ENCODE measurements at regions not wholly inside any gene's neighbourhood (a gene's known extent, or its start where the extent isn't known, plus 50 kb on each side); places are given as distances from the start of the nearest gene placed in this dataset.
"Not testable (repeated sequence)": the region's sequence is repeated elsewhere in the genome, so short reads cannot be mapped to it uniquely, and the experiment has no call there.

DNA sequence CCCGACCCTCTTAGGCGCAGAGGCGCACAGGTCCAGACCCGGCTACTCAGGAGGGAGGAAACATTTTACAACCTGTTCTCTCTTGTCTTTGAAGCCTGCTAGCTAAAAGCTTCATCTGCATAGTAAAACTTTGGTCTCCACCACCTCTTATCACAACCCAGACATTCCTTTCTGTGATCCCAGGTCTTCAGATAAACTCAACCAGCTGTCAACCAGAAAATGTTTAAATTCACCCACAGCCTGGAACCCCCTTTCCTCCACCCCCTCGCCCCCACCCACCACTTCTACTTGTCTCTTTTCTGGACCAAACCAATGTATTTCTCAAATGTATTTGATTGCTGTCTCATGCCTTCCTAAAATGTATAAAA, 169.1 kb upstream of the PRKX start:
- DNase-seq, result not testable (repeated sequence)

DNA sequence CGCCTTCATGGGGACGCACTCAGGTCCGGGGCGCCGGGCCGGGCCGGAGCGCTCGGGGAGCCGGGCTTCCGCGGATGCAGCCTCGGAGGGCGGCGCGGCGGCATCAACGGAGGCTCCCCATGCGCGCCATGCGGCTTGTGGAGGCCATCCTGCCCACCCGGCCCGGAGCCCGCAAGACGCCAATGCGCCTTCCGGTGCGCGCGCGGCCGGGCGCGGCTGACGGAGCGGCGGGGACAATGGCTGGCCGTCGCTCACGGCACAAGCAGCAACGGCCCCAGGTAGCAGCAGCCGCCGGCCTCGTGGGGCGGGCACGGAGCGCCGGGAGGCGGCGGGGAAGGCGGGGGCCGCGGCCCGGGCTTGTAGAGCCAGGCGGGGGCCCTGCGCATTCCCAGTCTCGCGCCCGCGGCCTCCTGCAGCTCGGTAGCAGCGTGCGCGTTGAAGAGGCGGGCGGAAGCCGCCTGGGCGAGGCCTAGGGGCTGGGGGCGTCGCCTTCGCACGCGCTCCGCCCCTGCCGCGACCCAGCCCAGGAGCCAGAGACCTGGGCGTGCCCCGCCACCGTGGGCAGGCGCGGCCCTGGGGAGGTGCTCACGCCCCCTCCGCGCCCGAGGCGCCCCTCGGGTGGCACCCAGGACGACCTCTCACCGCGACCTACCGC, 168.6 kb upstream of the PRKX start:
- not testable (repeated sequence) for DNase-seq

DNA sequence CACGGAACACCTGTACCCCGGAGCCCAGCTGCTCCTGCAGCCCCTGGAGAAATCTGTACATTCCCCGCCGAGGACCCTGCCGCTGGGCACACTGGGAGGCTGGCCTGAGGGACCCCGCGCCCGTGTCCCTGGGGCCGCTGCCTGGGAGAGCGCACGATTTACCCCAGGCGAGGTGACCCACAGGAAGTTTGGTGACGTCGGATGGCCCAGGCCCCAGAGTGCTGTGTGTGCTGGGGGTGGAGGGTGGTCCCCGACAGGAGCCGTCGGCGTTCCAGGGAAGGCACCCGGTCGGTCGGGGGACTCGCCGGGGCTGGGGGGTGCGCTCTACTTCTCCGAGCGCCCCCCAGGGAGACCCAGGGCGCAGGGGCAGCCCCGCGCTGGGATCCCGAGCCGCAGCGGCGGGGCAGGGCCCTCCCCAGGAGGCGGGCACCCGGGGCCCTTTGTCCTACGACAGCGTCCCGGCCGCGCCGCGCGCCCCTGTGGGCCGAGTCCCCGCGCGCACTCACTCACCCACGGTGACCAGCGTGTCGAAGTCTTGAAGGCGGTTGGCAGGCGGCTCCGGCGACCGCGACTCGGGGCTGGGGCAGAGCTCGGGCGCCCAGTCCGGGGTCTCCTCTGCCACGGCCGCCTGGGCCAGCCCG, 167.9 kb upstream of the PRKX start:
- not testable (repeated sequence) for DNase-seq

DNA sequence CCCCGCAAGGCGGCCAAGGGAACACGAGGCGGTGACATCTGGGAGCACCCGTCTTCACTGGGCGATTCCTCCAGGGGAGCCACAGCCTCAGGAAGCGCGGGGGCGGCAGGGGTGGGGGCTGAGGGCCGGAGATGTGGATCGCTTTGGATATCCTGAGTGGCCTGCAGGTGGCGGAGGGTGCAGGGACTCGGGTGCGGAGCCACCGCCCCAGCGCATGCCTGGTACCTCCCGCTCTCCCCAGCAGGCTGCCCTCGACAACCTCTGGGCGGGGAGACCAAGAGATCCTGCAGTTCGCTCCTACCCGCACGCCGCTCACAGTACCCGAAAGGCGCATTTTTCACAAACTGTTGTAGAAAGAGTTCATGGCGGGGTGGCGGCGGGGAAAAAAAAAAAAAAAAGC, 162.9 kb upstream of the PRKX start:
- not testable (repeated sequence) for DNase-seq

DNA sequence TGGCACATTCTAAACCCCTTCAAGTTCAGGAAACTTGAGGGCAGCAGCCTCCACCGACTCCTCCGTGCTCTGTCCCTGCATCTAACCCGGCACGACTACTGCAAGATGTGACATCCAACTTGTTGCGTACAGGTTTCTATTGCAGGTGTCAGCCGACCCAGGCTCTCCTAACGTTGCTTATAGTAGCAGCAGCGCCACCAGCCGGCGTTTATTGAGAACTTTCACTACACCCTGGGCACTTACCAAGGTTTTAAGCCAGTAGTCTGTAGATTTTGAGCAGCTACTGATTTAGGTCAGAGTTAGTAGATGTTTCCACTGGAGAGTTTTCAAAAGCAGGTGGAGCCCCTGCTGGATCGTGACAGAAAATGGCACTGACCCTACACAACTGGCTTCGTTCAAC, 162.2 kb upstream of the PRKX start:
- not testable (repeated sequence) for DNase-seq

DNA sequence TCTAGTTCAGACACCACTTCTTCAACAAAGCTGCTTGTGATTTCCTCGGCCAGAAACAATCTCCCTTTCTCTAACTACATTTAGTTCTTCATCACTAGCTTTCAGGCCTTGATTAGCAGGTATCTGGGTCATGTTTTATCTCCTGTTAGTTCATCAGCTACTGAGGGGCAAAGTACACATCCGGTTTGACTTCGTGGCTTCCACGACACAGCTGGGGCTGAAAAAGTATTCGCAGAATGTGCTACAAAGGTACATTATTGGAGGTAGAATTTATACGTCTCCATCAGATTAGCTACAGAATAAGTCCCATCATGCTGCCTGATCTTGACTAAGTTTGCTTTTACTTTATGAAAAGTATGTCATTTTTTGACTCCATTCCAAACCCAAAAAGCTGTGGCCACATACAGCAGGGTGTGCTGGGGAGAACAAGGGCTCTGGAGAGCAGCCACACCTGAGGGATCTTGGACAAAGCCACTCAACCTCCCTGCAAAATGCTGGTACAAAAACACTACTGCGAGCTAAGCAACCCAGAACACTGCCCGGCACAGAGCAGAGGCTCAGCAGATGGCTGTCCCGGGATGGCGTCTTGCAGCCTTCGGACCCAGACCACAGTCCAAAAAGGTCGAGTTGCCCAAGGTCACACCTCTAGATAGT, 158.9 kb upstream of the PRKX start:
- not testable (repeated sequence) for DNase-seq

DNA sequence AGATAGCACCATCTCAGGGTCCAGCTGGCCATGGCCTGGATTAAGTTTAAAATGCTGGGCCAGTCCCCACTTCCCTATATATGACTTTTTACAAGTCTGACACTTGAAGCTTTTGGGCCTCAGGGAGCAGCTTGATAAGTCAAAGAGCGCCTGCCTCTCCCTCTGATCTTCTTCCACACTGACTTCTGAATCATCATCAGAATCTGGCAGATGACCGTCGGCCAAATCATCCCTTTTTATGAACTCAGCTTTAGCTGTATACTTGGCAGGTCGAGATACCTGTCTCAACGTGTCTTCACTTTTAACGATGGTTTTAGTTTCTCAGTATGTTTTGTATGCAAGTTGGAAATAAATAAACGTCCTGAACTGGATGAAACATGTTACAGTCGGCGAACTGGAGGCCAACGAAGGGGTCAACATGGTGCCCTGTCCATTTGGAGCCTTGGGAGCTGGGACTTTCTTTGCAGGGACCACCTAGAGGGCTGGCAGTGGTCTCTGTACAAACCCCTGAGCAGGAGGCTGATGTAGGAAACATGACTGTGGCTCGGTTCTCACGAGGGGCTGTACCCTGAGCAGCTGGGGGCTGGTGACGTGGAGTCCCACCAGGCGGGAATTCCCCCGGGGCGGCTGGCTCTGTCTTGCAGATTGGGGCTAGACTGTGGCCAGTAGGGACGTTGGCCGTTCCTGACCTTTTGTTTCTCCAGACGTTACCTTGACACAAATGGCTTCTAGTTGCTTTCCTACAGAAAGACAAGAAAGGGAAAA, 153.8 kb upstream of the PRKX start:
- DNase-seq, result not testable (repeated sequence)

DNA sequence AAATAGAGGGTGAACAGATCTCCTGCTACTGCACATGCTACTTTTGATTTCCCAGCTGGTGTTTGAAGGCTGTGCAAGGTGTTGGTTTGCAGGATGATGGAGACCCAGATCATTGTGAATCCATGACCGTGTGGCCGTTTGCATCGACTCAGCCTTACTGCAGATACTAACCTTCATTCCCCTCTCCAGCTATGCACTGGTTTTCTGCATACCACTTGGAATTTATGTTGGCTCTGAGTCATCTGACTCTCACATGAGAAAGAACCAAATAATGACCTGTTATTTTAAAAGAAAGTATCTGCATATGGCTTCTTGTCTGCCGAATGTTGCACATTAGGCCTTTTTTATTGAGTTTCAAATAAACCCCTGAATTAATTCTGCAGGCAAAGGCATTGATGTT, 144.9 kb upstream of the PRKX start:
- DNase-seq, result not testable (repeated sequence)

DNA sequence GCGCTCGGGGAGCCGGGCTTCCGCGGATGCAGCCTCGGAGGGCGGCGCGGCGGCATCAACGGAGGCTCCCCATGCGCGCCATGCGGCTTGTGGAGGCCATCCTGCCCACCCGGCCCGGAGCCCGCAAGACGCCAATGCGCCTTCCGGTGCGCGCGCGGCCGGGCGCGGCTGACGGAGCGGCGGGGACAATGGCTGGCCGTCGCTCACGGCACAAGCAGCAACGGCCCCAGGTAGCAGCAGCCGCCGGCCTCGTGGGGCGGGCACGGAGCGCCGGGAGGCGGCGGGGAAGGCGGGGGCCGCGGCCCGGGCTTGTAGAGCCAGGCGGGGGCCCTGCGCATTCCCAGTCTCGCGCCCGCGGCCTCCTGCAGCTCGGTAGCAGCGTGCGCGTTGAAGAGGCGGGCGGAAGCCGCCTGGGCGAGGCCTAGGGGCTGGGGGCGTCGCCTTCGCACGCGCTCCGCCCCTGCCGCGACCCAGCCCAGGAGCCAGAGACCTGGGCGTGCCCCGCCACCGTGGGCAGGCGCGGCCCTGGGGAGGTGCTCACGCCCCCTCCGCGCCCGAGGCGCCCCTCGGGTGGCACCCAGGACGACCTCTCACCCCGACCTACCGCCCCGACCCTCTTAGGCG, 130.2 kb upstream of the PRKX start:
- DNase-seq, result not testable (repeated sequence)

DNA sequence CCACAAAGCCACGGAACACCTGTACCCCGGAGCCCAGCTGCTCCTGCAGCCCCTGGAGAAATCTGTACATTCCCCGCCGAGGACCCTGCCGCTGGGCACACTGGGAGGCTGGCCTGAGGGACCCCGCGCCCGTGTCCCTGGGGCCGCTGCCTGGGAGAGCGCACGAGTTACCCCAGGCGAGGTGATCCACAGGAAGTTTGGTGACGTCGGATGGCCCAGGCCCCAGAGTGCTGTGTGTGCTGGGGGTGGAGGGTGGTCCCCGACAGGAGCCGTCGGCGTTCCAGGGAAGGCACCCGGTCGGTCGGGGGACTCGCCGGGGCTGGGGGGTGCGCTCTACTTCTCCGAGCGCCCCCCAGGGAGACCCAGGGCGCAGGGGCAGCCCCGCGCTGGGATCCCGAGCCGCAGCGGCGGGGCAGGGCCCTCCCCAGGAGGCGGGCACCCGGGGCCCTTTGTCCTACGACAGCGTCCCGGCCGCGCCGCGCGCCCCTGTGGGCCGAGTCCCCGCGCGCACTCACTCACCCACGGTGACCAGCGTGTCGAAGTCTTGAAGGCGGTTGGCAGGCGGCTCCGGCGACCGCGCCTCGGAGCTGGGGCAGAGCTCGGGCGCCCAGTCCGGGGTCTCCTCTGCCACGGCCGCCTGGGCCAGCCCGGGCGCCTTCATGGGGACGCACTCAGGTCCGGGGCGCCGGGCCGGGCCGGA, 129.5 kb upstream of the PRKX start:
- not testable (repeated sequence) for DNase-seq

DNA sequence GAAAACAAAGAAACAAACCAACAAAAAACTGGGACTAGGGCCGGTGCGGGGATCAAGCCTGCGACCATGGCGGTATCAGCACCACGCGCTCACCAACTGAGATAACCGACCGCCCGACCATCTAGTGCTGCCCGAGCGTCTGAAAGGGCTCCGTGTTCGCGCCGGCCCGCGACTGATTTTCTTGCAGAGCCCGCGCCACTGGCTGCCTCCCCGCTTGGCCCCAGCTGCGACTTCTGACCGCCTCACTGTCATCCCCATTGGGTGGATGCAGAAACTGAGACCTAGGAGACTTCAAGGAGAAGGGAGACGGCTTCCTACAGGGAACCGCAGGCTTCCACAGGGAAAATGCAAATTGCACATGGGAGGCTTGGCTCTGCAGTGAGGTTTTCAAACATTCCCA, 125.3 kb upstream of the PRKX start:
- DNase-seq, result not testable (repeated sequence)

DNA sequence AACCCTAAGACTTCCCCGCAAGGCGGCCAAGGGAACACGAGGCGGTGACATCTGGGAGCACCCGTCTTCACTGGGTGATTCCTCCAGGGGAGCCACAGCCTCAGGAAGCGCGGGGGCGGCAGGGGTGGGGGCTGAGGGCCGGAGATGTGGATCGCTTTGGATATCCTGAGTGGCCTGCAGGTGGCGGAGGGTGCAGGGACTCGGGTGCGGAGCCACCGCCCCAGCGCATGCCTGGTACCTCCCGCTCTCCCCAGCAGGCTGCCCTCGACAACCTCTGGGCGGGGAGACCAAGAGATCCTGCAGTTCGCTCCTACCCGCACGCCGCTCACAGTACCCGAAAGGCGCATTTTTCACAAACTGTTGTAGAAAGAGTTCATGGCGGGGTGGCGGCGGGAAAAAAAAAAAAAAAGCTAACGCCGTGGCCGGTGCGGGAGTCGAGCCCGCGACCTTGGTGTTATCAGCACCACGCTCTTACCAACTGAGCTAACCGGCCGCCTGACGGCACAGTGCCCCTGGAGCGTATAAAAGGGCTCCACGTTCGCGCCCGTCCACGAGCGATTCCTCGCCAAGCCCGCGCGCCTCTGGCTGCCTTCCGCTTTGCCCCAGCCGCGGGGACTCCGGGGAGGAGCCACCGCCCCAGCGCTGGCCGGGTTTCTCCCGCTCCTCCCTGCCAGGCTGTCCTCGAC, 124.7 kb upstream of the PRKX start:
- not testable (repeated sequence) for DNase-seq

DNA sequence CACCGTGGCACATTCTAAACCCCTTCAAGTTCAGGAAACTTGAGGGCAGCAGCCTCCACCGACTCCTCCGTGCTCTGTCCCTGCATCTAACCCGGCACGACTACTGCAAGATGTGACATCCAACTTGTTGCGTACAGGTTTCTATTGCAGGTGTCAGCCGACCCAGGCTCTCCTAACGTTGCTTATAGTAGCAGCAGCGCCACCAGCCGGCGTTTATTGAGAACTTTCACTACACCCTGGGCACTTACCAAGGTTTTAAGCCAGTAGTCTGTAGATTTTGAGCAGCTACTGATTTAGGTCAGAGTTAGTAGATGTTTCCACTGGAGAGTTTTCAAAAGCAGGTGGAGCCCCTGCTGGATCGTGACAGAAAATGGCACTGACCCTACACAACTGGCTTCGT, 123.8 kb upstream of the PRKX start:
- not testable (repeated sequence) for DNase-seq

DNA sequence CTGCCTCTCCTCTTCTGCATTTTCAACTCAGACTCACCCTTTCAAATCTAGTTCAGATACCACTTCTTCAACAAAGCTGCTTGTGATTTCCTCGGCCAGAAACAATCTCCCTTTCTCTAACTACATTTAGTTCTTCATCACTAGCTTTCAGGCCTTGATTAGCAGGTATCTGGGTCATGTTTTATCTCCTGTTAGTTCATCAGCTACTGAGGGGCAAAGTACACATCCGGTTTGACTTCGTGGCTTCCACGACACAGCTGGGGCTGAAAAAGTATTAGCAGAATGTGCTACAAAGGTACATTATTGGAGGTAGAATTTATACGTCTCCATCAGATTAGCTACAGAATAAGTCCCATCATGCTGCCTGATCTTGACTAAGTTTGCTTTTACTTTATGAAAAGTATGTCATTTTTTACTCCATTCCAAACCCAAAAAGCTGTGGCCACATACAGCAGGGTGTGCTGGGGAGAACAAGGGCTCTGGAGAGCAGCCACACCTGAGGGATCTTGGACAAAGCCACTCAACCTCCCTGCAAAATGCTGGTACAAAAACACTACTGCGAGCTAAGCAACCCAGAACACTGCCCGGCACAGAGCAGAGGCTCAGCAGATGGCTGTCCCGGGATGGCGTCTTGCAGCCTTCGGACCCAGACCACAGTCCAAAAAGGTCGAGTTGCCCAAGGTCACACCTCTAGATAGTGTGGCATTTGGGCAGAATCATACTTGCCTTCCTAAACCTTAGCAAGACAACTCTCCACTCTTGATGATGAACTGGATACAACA, 120.5 kb upstream of the PRKX start:
- DNase-seq, result not testable (repeated sequence)

DNA sequence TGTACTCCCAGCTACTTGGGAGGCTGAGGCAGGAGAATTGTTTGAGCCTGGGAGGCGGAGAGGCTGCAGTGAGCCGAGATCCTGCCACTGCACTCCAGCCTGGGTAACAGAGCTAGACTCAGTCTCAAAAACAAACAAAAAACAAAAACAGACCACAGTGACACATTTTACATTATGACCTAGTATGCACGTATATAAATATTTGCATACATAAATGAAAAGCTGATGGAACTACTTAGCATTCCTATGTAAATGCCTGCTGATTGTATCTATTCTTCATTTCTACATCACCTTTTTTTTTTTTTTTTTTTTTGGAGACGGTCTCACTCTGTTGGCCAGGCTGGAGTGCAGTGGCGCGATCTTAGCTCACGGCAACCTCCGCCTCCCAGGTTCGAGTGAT, 116.6 kb upstream of the PRKX start:
- DNase-seq, result not testable (repeated sequence)

DNA sequence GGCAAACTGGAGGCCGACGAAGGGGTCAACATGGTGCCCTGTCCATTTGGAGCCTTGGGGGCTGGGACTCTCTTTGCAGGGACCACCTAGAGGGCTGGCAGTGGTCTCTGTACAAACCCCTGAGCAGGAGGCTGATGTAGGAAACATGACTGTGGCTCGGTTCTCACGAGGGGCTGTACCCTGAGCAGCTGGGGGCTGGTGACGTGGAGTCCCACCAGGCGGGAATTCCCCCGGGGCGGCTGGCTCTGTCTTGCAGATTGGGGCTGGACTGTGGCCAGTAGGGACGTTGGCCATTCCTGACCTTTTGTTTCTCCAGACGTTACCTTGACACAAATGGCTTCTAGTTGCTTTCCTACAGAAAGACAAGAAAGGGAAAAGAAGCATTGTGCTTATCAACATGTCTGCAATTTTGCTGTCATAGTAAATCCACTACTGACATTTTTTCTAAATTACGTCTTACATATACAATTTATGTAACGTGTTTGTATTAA, 115.6 kb upstream of the PRKX start:
- DNase-seq, result not testable (repeated sequence)

DNA sequence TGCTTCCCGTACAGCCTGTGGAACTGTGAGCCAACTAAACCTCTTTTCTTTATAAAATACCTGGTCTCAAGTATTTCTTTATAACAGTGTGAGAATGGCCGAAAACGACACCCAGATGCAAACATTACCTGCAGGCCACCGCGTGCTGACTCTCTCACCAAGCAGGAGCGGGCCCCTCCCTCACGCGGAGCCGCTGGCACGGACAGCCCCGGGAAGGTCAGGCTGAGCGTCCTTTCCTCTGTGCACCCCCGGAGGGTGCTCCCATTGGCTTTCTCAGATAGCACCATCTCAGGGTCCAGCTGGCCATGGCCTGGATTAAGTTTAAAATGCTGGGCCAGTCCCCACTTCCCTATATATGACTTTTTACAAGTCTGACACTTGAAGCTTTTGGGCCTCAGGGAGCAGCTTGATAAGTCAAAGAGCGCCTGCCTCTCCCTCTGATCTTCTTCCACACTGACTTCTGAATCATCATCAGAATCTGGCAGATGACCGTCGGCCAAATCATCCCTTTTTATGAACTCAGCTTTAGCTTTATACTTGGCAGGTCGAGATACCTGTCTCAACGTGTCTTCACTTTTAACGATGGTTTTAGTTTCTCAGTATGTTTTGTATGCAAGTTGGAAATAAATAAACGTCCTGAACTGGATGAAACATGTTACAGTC, 115.1 kb upstream of the PRKX start:
- DNase-seq, result not testable (repeated sequence)

DNA sequence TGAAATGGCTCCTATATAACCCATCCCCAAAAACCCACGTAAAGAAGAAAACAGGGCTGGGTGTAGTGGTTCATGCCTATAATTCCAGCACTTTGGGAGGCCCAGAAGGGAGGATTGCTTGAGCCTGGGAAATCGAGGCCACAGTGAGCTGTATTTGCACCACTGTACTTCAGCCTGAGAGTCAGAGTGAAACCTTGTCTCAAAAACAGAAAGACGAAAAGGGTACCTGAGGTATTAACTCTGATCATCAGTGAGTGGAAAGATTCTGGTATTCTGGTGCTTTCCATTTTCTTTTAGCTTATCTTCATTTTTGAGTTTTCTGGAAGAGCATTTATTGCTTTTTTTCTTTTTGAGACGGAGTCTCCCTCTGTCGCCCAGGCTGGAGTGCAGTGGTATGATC, 110.6 kb upstream of the PRKX start:
- not testable (repeated sequence) for DNase-seq

DNA sequence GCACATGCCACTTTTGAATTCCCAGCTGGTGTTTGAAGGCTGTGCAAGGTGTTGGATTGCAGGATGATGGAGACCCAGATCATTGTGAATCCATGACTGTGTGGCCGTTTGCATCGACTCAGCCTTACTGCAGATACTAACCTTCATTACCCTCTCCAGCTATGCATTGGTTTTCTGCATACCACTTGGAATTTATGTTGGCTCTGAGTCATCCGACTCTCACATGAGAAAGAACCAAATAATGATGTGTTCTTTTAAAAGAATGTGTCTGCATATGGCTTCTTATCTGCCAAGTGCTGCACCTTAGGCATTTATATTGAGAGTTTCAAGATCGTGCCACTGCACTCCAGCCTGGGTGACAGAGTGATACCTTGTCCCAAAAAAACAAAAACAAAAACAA, 106.7 kb upstream of the PRKX start:
- DNase-seq, result no peak

DNA sequence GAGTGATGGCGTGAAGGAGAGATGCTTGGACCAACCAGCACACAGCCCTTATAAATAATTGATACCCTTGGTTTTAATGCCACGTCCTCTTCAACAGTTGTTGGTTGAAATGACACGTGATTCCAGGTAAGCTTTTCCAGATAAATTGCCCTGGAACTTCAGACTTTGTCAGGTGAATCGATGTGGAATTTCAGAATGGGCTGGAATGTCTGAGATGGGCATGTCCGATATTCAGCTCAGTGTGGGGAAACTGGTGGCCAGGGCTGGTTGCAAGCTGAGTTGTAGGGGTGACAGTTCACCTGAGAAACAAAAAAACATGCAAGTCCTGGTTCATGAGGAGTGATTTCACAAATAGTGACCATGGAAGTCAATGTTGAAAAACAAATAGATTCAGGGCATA, 104.0 kb upstream of the PRKX start:
- DNase-seq, result not testable (repeated sequence)
